Mucosa of stomach (tissue), 1 donor: ENCODE measurements at regions not wholly inside any gene's neighbourhood (a gene's known extent, or its start where the extent isn't known, plus 50 kb on each side); places are given as distances from the start of the nearest gene placed in this dataset.
"Not testable (repeated sequence)": the region's sequence is repeated elsewhere in the genome, so short reads cannot be mapped to it uniquely, and the experiment has no call there.

Experiments
- H3K27me3 ChIP-seq: one replicate; pipeline ENCODE4 v1.7.0; 2013; ENCODE audit warnings: mild to moderate bottlenecking, low read length; ENCODE audit not compliant: control insufficient read depth, insufficient read depth
- H3K36me3 ChIP-seq: one replicate; pipeline ENCODE4 v1.7.0; 2013; ENCODE audit warnings: low read length; ENCODE audit not compliant: control insufficient read depth, insufficient read depth
- H3K4me1 ChIP-seq: one replicate; pipeline ENCODE4 v1.7.0; 2013; ENCODE audit warnings: mild to moderate bottlenecking, low read length; ENCODE audit not compliant: control insufficient read depth, insufficient read depth
- H3K4me3 ChIP-seq: one replicate; pipeline ENCODE4 v1.7.0; 2013; ENCODE audit warnings: low read length
- H3K9ac ChIP-seq: one replicate; pipeline ENCODE4 v1.7.0; 2013; ENCODE audit warnings: mild to moderate bottlenecking, low read length, moderate library complexity
- H3K9me3 ChIP-seq: one replicate; pipeline ENCODE4 v1.7.0; 2013; ENCODE audit warnings: mild to moderate bottlenecking, low read length, moderate library complexity; ENCODE audit not compliant: control insufficient read depth
- donor health status: Pancreatic carcinoma.

GRCh38 chrX:46341767-46342322, 203.4 kb downstream of the ZNF674 start:
- no peaks in the 10 kb centered on the region for H3K36me3 ChIP-seq
- no peaks in the 10 kb centered on the region for H3K9me3 ChIP-seq
- H3K4me1 ChIP-seq: peaks cover 7% of the 10 kb centered on the region
- H3K27me3 ChIP-seq: no peaks in the 10 kb centered on the region
- H3K9ac ChIP-seq: no peak overlapping the region
- H3K4me3 ChIP-seq: no peak overlapping the region

- H3K4me1 ChIP-seq: peaks cover 7% of the 10 kb centered on the region
- H3K4me3 ChIP-seq: no peak overlapping the region
- H3K36me3 ChIP-seq: no peaks in the 10 kb centered on the region
- no peaks in the 10 kb centered on the region for H3K9me3 ChIP-seq
- no peak overlapping the region for H3K9ac ChIP-seq
- no peaks in the 10 kb centered on the region for H3K27me3 ChIP-seq
These were observed 204.5 kb downstream of the ZNF674 start for GRCh38 chrX:46340696-46341095.

DNA sequence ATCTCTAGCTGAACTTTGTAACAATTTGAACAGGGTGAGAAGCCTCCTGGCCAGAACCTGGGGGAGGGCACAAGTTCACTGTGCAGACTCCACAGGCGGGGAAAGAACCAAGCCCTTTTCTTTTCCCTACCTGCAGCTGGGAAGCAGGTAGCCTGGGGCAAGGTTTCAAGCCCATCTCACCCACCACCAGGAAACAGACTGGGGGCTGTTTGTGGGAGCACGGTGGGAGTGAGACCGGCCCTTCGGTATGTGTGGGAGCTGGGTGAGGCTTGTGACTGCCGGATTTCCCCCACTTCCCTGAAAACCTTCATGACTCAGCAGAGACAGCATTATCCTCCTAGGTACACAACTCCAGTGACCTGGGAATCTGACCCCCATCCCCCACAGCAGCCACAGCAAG, 211.7 kb downstream of the ZNF674 start:
- Histone ChIP-seq H3K9me3 (no peaks in the 10 kb centered on the region), H3K9ac (no peak overlapping the region), H3K4me3 (no peak overlapping the region), H3K27me3 (no peaks in the 10 kb centered on the region), H3K36me3 (no peaks in the 10 kb centered on the region), H3K4me1 (peaks cover 9% of the 10 kb centered on the region)

GRCh38 chrX:46330981-46331380, 214.2 kb downstream of the ZNF674 start:
- no peaks in the 10 kb centered on the region for H3K36me3 ChIP-seq

DNA sequence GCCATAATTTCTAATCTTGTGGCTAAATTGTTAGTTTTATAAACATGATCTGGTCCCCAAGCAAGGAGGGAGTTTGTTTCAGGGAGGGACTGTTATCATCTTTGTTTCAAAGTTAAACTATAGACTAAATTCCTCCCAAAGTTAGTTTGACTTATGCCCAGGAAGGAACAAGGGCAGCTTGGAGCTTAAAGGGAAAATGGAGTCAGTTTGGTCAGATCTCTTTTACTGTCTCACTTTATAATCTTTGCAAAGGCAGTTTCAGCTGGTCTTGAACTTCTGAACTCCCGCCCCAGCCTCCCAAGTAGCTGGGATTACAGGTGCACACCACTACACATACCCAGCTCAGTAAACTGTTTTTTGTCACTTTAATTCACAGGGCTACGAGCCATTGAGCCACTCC, 214.7 kb downstream of the ZNF674 start:
- no peaks in the 10 kb centered on the region for H3K9me3 ChIP-seq
- H3K4me3 ChIP-seq: no peak overlapping the region
- no peaks in the 10 kb centered on the region for H3K27me3 ChIP-seq
- no peak overlapping the region for H3K9ac ChIP-seq
- no peaks in the 10 kb centered on the region for H3K36me3 ChIP-seq
- H3K4me1 ChIP-seq: peaks cover 22% of the 10 kb centered on the region

More at GRCh38 chrX:46330981-46331380, 214.2 kb downstream of the ZNF674 start:
- no peaks in the 10 kb centered on the region for H3K9me3 ChIP-seq
- no peaks in the 10 kb centered on the region for H3K27me3 ChIP-seq
- no peak overlapping the region for H3K4me3 ChIP-seq
- peaks cover 22% of the 10 kb centered on the region for H3K4me1 ChIP-seq
- no peak overlapping the region for H3K9ac ChIP-seq

- no peaks in the 10 kb centered on the region for H3K27me3 ChIP-seq
- no peaks in the 10 kb centered on the region for H3K9me3 ChIP-seq
- peaks cover 22% of the 10 kb centered on the region for H3K4me1 ChIP-seq
- no peak overlapping the region for H3K9ac ChIP-seq
- H3K36me3 ChIP-seq: no peaks in the 10 kb centered on the region
- H3K4me3 ChIP-seq: no peak overlapping the region
These were observed 217.1 kb downstream of the ZNF674 start for GRCh38 chrX:46328133-46328532.

DNA sequence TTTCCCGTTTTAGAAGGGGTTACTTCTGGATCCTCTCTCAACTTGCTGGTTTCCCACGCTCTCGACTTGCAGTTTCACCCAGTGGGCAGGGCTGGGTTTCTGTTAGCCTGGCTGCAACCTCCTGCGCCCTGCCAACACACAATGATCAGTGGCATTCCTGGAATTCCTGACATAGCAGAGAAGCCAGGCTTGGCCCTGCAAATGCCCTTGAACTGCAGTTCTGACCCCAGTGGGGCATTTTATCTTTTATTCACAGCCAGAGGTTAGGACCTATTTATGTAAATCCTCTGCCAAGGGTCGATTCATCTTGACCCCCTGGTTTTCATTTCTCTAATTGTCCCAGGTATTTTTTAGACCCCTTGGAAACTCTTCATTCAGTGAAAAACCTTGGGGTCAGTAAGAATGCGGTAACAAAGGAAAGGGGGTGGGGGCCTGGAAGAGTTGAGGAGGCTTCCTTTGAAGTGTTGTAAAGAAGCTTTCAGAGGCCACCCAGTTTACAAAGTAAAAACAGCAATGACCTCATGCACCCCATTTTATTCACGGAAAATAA, 217.6 kb downstream of the ZNF674 start:
- Histone ChIP-seq H3K4me3 (no peak overlapping the region), H3K4me1 (peaks cover 22% of the 10 kb centered on the region), H3K9me3 (no peaks in the 10 kb centered on the region), H3K36me3 (no peaks in the 10 kb centered on the region), H3K9ac (no peak overlapping the region), H3K27me3 (no peaks in the 10 kb centered on the region)

- Histone ChIP-seq H3K27me3 (no peaks in the 10 kb centered on the region), H3K4me3 (no peak overlapping the region), H3K4me1 (peaks cover 22% of the 10 kb centered on the region), H3K9me3 (no peaks in the 10 kb centered on the region), H3K36me3 (no peaks in the 10 kb centered on the region), H3K9ac (no peak overlapping the region)
These were observed 219.1 kb downstream of the ZNF674 start for GRCh38 chrX:46326161-46326560.

- Histone ChIP-seq H3K4me1 (peaks cover 29% of the 10 kb centered on the region), H3K9me3 (no peaks in the 10 kb centered on the region), H3K9ac (peak overlapping the region; percentile 22), H3K27me3 (no peaks in the 10 kb centered on the region), H3K4me3 (no peak overlapping the region), H3K36me3 (no peaks in the 10 kb centered on the region)
These were observed 219.8 kb downstream of the ZNF674 start for GRCh38 chrX:46325312-46325877.

- H3K9ac ChIP-seq: no peak overlapping the region
- H3K27me3 ChIP-seq: no peaks in the 10 kb centered on the region
- H3K9me3 ChIP-seq: no peaks in the 10 kb centered on the region
- peaks cover 37% of the 10 kb centered on the region for H3K4me1 ChIP-seq
- H3K36me3 ChIP-seq: no peaks in the 10 kb centered on the region
- H3K4me3 ChIP-seq: no peak overlapping the region
These were observed 221.1 kb downstream of the ZNF674 start for GRCh38 chrX:46324166-46324565.

DNA sequence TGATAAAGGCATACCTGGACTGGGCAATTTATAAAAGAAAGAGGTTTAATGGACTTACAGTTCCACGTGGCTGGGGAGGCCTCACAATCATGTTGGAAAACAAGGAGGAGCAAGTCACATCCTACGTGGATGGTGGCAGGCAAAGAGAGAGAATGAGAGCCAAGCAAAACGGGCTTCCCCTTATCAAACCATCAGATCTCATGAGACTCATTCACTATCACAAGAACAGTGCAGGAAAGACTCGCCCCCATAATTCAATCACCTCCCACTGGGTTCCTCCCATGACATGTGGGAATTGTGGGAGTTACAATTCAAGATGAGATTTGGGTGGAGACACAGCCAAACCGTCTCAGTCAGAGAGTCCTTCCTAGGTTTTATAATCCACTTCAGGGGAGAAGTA, 222.3 kb downstream of the ZNF674 start:
- H3K4me1 ChIP-seq: peaks cover 38% of the 10 kb centered on the region
- not testable (repeated sequence) for H3K9me3 ChIP-seq, H3K4me3 ChIP-seq, H3K36me3 ChIP-seq, H3K9ac ChIP-seq, H3K27me3 ChIP-seq

- no peaks in the 10 kb centered on the region for H3K9me3 ChIP-seq
These were observed 223.5 kb downstream of the ZNF674 start for GRCh38 chrX:46321676-46322075.

More at GRCh38 chrX:46321676-46322075, 223.5 kb downstream of the ZNF674 start:
- Histone ChIP-seq H3K4me1 (peaks cover 36% of the 10 kb centered on the region), H3K27me3 (no peaks in the 10 kb centered on the region), H3K9ac (no peak overlapping the region), H3K4me3 (no peak overlapping the region), H3K36me3 (no peaks in the 10 kb centered on the region)
